CD14-positive monocyte (primary cell): ENCODE measurements at regions not wholly inside any gene's neighbourhood (a gene's known extent, or its start where the extent isn't known, plus 50 kb on each side); places are given as distances from the start of the nearest gene placed in this dataset.

ENCODE experiments used
- DNase-seq, 3 donors: peaks; one replicate each; pipeline ENCODE4 v3.0.0-alpha.2; 2011 to 2022
- H2AFZ ChIP-seq: 2 replicates; pipeline ENCODE4 v1.6.0; 2012; ENCODE audit warnings: mild to moderate bottlenecking, low read depth, low read length, inconsistent platforms; ENCODE audit not compliant: insufficient read depth, poor library complexity, severe bottlenecking
- H3K27ac ChIP-seq, 2 donors: 1 replicate in 1 of 2; 2 replicates in 1 of 2; pipeline ENCODE4 v1.5.1; 2012 to 2013; ENCODE audit warnings: low read length in 2 of 2, control low read depth in 1 of 2, inconsistent platforms in 1 of 2, low read depth in 1 of 2, mild to moderate bottlenecking in 1 of 2
- H3K27me3 ChIP-seq, 2 donors: one replicate each; pipeline versions ENCODE4 v1.6.0 to v1.6.1; 2011 to 2013; ENCODE audit warnings: low read length in 2 of 2; ENCODE audit not compliant: control insufficient read depth in 2 of 2, insufficient read depth in 2 of 2
- H3K36me3 ChIP-seq, 2 donors: replicated peaks in 1 of 2; 1 replicate in 1 of 2; 2 replicates in 1 of 2; pipeline versions ENCODE4 v1.5.1 to v1.6.1; 2012 to 2013; ENCODE audit warnings: low read length in 2 of 2, control low read depth in 1 of 2, inconsistent platforms in 1 of 2, mild to moderate bottlenecking in 1 of 2; ENCODE audit not compliant: insufficient read depth in 2 of 2, control insufficient read depth in 1 of 2
- H3K4me1 ChIP-seq, 2 donors: 1 replicate in 1 of 2; 2 replicates in 1 of 2; pipeline versions ENCODE4 v1.5.1 to v1.6.1; 2012 to 2013; ENCODE audit warnings: low read length in 2 of 2, control low read depth in 1 of 2, inconsistent platforms in 1 of 2, mild to moderate bottlenecking in 1 of 2, moderate library complexity in 1 of 2; ENCODE audit not compliant: insufficient read depth in 2 of 2, control insufficient read depth in 1 of 2
- H3K4me2 ChIP-seq: replicated peaks from 2 replicates; pipeline ENCODE3; 2012; ENCODE audit warnings: low read length, moderate library complexity, mild to moderate bottlenecking; ENCODE audit not compliant: poor library complexity, severe bottlenecking; ENCODE audit errors: extremely low read depth
- H3K4me3 ChIP-seq, 3 experiments: fragments of 200-600 bp in 1 of 3; sonication (generic) in 1 of 3; replicated peaks in 1 of 3; 1 replicate in 2 of 3; 2 replicates in 1 of 3; pipeline ENCODE4 v1.5.1; 2011 to 2013; ENCODE audit warnings: low read length in 3 of 3, mild to moderate bottlenecking in 3 of 3, control low read depth in 2 of 3, low read depth in 2 of 3, inconsistent platforms in 1 of 3, moderate library complexity in 1 of 3
- H3K79me2 ChIP-seq: 2 replicates; pipeline ENCODE4 v1.6.0; 2012; ENCODE audit warnings: mild to moderate bottlenecking, control low read depth, inconsistent platforms, low read length, moderate library complexity; ENCODE audit not compliant: insufficient read depth
- H3K9ac ChIP-seq: 2 replicates; pipeline ENCODE4 v1.6.0; 2017; ENCODE audit warnings: low read length, mild to moderate bottlenecking; ENCODE audit not compliant: insufficient read depth, poor library complexity, severe bottlenecking
- H3K9me3 ChIP-seq, 2 donors: replicated peaks in 1 of 2; 1 replicate in 1 of 2; 2 replicates in 1 of 2; pipeline versions ENCODE4 v1.5.1 to v1.6.1; 2012 to 2013; ENCODE audit warnings: low read length in 2 of 2, control low read depth in 1 of 2; ENCODE audit not compliant: control insufficient read depth in 1 of 2, insufficient read depth in 1 of 2
- H4K20me1 ChIP-seq: 2 replicates; pipeline ENCODE4 v1.6.0; 2012; ENCODE audit warnings: mild to moderate bottlenecking, low read length, control low read depth, moderate library complexity; ENCODE audit not compliant: insufficient read depth
- H3K27ac Mint-ChIP-seq, 7 donors: one replicate each; pipeline ENCODE4 v1.8.0; 2020; ENCODE audit warnings: mild to moderate bottlenecking in 7 of 7, mixed read lengths in 7 of 7, moderate library complexity in 6 of 7, inconsistent platforms in 2 of 7
- H3K27me3 Mint-ChIP-seq, 3 donors: one replicate each; pipeline ENCODE4 v1.8.0; 2021 to 2022; ENCODE audit warnings: low read depth in 3 of 3, mild to moderate bottlenecking in 3 of 3, mixed read lengths in 3 of 3, moderate library complexity in 3 of 3, inconsistent platforms in 1 of 3
- H3K36me3 Mint-ChIP-seq, 2 donors: one replicate each; pipeline ENCODE4 v1.8.0; 2020; ENCODE audit warnings: mixed read lengths in 2 of 2, inconsistent platforms in 1 of 2, mild to moderate bottlenecking in 1 of 2
- H3K4me1 Mint-ChIP-seq: one replicate; pipeline ENCODE4 v1.8.0; 2020; ENCODE audit warnings: mild to moderate bottlenecking, mixed read lengths
- H3K4me3 Mint-ChIP-seq, 2 donors: one replicate each; pipeline ENCODE4 v1.8.0; 2020; ENCODE audit warnings: mild to moderate bottlenecking in 2 of 2, mixed read lengths in 2 of 2, moderate library complexity in 1 of 2
- H3K9me3 Mint-ChIP-seq, 7 donors: one replicate each; pipeline ENCODE4 v1.8.0; 2020 to 2022; ENCODE audit warnings: mixed read lengths in 7 of 7, mild to moderate bottlenecking in 6 of 7, moderate library complexity in 6 of 7, inconsistent platforms in 2 of 7
- whole genome bisulfite sequencing: methylation state at CpG from one replicate; pipeline ENCODE4 v1.1.5; 2013; ENCODE audit warnings: missing lambda C conversion rate; ENCODE audit not compliant: insufficient coverage; 5-methylcytosine and 5-hydroxymethylcytosine counted together
- intact Hi-C, 2 donors: fragments of 100-400 bp; cut with micrococcal nuclease; formaldehyde crosslinking; loops; one replicate each; pipeline versions ENCODE4 v1.15.0 to v1.15.1; 2023
- TF ChIP-seq, protein P1 (sequence below): fragments of 200-600 bp; IDR thresholded peaks from one replicate; pipeline ENCODE4 v1.8.0; 2022; ENCODE audit warnings: antibody characterized with exemption, mild to moderate bottlenecking

DNA sequence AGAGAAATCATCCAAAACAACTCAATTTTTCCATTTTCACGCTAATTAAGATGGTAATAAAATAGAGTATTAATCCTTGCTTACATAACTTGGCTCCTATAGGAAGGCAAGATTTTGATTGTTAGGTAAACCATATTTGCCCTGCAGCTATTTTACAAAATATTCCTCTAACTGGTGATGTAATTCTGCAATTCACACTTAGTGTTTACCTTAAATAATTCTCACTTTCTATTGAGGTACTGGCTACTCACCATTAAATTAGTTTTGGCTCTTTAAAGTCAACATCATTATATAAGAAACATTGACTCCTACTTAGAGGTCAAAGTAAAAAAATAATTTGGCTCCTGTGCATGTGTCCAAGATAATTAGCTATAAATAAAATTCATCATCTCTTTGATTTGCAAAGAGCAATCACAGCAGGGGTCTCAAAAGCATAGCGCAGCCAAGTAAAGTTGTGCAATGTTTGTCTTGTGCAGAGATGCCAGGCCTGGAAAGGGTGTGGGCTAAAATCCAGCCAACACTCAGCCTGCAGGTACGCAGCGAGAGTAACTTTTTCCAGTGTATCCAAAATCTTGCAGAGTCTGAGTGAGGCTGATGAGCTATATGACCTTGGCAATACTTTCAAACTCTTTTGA, 501.2 kb downstream of the MMUT start:
- Histone ChIP-seq H4K20me1 (no peaks in the 10 kb centered on the region), H3K4me2 (no peak overlapping the region), H3K36me3 (no peaks in the 10 kb centered on the region), H3K4me3 (no peak overlapping the region), H3K9me3 (peaks cover 3 to 4% of the 10 kb centered on the region in 2 donors), H3K27ac (no peak overlapping the region), H3K27me3 (no peaks in the 10 kb centered on the region), H3K4me1 (no peaks in the 10 kb centered on the region), H2AFZ (no peak overlapping the region), H3K9ac (no peak overlapping the region), H3K79me2 (no peaks in the 10 kb centered on the region)
- no peaks in the 10 kb centered on the region for H3K4me1 Mint-ChIP-seq
- no peak overlapping the region for H3K4me3 Mint-ChIP-seq
- no CpG with 5 or more reads among the region's 4 CpGs for WGBS
- intact Hi-C loops: no loop called here
- no peaks in the 10 kb centered on the region for H3K36me3 Mint-ChIP-seq
- TF ChIP-seq, protein P1, sequence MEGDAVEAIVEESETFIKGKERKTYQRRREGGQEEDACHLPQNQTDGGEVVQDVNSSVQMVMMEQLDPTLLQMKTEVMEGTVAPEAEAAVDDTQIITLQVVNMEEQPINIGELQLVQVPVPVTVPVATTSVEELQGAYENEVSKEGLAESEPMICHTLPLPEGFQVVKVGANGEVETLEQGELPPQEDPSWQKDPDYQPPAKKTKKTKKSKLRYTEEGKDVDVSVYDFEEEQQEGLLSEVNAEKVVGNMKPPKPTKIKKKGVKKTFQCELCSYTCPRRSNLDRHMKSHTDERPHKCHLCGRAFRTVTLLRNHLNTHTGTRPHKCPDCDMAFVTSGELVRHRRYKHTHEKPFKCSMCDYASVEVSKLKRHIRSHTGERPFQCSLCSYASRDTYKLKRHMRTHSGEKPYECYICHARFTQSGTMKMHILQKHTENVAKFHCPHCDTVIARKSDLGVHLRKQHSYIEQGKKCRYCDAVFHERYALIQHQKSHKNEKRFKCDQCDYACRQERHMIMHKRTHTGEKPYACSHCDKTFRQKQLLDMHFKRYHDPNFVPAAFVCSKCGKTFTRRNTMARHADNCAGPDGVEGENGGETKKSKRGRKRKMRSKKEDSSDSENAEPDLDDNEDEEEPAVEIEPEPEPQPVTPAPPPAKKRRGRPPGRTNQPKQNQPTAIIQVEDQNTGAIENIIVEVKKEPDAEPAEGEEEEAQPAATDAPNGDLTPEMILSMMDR: no peak
- peaks cover 0 to 6% (median 3%) of the 10 kb centered on the region in 7 donors for H3K9me3 Mint-ChIP-seq
- H3K27me3 Mint-ChIP-seq: no peaks in the 10 kb centered on the region
- no peak for DNase-seq
- no peak overlapping the region for H3K27ac Mint-ChIP-seq

DNA sequence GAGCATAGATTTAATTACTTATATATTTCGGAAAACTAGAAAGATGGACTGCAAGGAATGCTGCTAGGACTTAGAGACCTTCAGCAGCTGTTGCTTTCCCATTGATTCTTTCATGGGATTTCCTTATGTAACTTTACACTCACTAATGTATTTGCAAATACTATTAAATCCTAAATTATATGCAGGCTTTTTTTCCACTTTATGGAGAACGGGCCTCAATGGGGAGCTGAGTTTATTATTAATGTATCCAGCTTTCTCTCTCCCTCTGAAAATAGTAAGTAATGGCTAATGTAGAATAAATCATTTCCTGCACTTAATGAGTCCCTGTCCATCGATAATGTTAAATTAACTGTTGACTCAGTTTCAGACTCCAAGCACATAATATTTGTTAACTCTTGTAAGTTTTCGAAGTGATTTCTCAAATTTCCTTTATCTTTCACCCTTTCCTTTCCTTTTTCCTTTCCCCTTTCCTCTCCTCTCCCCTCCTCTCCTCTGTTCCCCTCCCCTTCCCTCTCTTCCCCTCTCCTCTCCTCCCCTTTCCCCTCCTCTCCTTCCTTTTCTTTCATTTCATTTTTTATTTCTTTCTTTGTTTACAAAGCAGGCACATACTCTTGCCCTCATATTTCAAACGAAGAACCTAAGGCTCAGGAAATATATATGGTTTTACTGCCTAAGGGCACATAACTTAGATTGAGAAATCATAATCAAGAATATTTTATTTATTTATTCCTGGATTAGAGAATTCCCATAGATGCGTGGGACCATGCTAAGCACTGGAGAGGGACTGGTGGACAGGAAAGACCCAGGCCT, 503.6 kb downstream of the MMUT start:
- no peaks in the 10 kb centered on the region for H3K4me1 ChIP-seq
- TF ChIP-seq, protein P1: no peak
- no peaks in the 10 kb centered on the region for H3K27me3 ChIP-seq
- 83% methylated on average over 1 of the region's 6 CpGs for WGBS
- no peak overlapping the region for H2AFZ ChIP-seq
- DNase-seq: no peak
- Mint-ChIP-seq H3K27me3 (no peaks in the 10 kb centered on the region), H3K36me3 (no peaks in the 10 kb centered on the region), H3K4me1 (no peaks in the 10 kb centered on the region), H3K27ac (no peak overlapping the region), H3K4me3 (no peak overlapping the region), H3K9me3 (peaks cover 0 to 9% (median 3%) of the 10 kb centered on the region in 7 donors)
- no peaks in the 10 kb centered on the region for H4K20me1 ChIP-seq
- peaks cover 3 to 4% of the 10 kb centered on the region in 2 donors for H3K9me3 ChIP-seq
- intact Hi-C loops: no loop called here
- H3K4me3 ChIP-seq: no peak overlapping the region
- no peaks in the 10 kb centered on the region for H3K36me3 ChIP-seq
- no peak overlapping the region for H3K9ac ChIP-seq
- H3K79me2 ChIP-seq: no peaks in the 10 kb centered on the region
- H3K27ac ChIP-seq: no peak overlapping the region
- H3K4me2 ChIP-seq: no peak overlapping the region
